Heart right ventricle (tissue), 16 donors: ENCODE measurements at regions not wholly inside any gene's neighbourhood (a gene's known extent, or its start where the extent isn't known, plus 50 kb on each side); places are given as distances from the start of the nearest gene placed in this dataset.

Experiments used
- ATAC-seq, 8 donors: fragments of 200-7000 bp; cut with Tn5 transposase; one replicate each; pipeline ENCODE4 v1.9.1; 2020; ENCODE audit warnings: mild to moderate bottlenecking in 8 of 8, moderate library complexity in 8 of 8, moderate number of reproducible peaks in 1 of 8
- DNase-seq, 2 donors: peaks; one replicate each; pipeline ENCODE4 v3.0.0-alpha.2; 2020
- H3K27ac ChIP-seq, 10 donors: fragments of 200-600 bp; sonication (generic) in 2 of 10; one replicate each; pipeline versions ENCODE4 v1.5.0 to v1.8.0; 2020 to 2022; ENCODE audit warnings: mild to moderate bottlenecking in 3 of 10
- H3K27me3 ChIP-seq, 7 donors: fragments of 200-600 bp; one replicate each; pipeline ENCODE4 v1.8.0; 2021 to 2022; ENCODE audit warnings: mild to moderate bottlenecking in 2 of 7
- H3K36me3 ChIP-seq, 9 donors: fragments of 200-600 bp; sonication (generic) in 1 of 9; one replicate each; pipeline versions ENCODE4 v1.5.0 to v1.8.0; 2020 to 2022; ENCODE audit warnings: mild to moderate bottlenecking in 2 of 9
- H3K4me1 ChIP-seq, 9 donors: fragments of 200-600 bp; sonication (generic) in 1 of 9; one replicate each; pipeline versions ENCODE4 v1.5.0 to v1.8.0; 2020 to 2022; ENCODE audit warnings: mild to moderate bottlenecking in 4 of 9
- H3K4me3 ChIP-seq, 10 donors: fragments of 200-600 bp; sonication (generic) in 2 of 10; one replicate each; pipeline versions ENCODE4 v1.5.0 to v1.8.0; 2020 to 2022; ENCODE audit warnings: mild to moderate bottlenecking in 7 of 10, moderate library complexity in 2 of 10
- H3K9me3 ChIP-seq, 11 donors: fragments of 200-600 bp in 10 of 11; sonication (generic) in 2 of 11; one replicate each; pipeline versions ENCODE4 v1.5.0 to v1.8.0; 2013 to 2022; ENCODE audit warnings: mild to moderate bottlenecking in 2 of 11, control low read depth in 1 of 11, moderate library complexity in 1 of 11
- CTCF ChIP-seq, 9 donors: fragments of 200-600 bp; sonication (generic) in 2 of 9; IDR thresholded peaks; one replicate each; pipeline versions ENCODE4 v1.5.0 to v1.8.0; 2021 to 2022; ENCODE audit warnings: antibody characterized with exemption in 9 of 9, mild to moderate bottlenecking in 5 of 9, moderate library complexity in 1 of 9
- WGBS, 2 donors: extraction: QIAGEN DNeasy Blood & Tissue Kit; methylation state at CpG; one replicate each; pipeline ENCODE4 v1.1.7; 2013; ENCODE audit warnings: inconsistent platforms in 1 of 2; 5-methylcytosine and 5-hydroxymethylcytosine counted together
- intact Hi-C, 10 donors: fragments of 100-400 bp; cut with DNase I; formaldehyde crosslinking; loops; one replicate each; pipeline versions ENCODE4 v1.11.1 to v1.14.2; 2022
- donor health status: Arrhythmogenic right ventricular cardiomyopathy.
- donor health status: ischemic (EF 13 %, LVEDD 7.1; RV severe dilation, severe dysfunction).
- donor health status: healthy with polysubstance abuse.
- donor health status: DM: no; HTN: yes; CAD: no.
- donor health status: DM: no; HTN: no; CAD: no.
- donor health status: ischemic (EF 25% LVEDD 6.9; RV normal size, moderate dysfunction).
- donor health status: ischemic (EF 25% LVEDD 5.7; RV mildly dilated, moderate dysfunction).
- donor health status: healthy.
- donor health status: DM: yes; HTN: yes; CAD: no.
- donor health status: Ischemic cardiomyopathy.
- donor health status: ischemic (EF 35%, LVEDD 5.7; RV mildly dilated, moderate dysfunction).
- donor health status: nonischemic (EF 11% LVEDD 7.7; RV severe dilation, severe dysfunction).
- donor health status: DM: yes; HTN: yes; CAD: no.
- donor health status: PGD.
- donor health status: ischemic (EF 29% LVEDD 5.4; RV normal size, mild dysfunction).
- donor health status: nonischemic (EF 23%, LVEDD 6.1; RV moderate dilation, normal function).

GRCh38 chr10:8136736-8137135 is 82.2 kb downstream of the GATA3 start:
- 76 to 79% methylated on average over 2 of the region's 2 CpGs for WGBS, 2 donors
- Histone ChIP-seq H3K27ac (no peak overlapping the region), H3K36me3 (no peaks in the 10 kb centered on the region)

GRCh38 chr10:8137272-8137681 is 82.8 kb downstream of the GATA3 start:
- Histone ChIP-seq H3K4me1 (no peaks in the 10 kb centered on the region), H3K4me3 (no peak overlapping the region), H3K36me3 (no peaks in the 10 kb centered on the region), H3K9me3 (no peaks in the 10 kb centered on the region), H3K27me3 (peaks cover 0 to 13% (median 0%) of the 10 kb centered on the region in 7 donors), H3K27ac (no peak overlapping the region)
- intact Hi-C loops, result no loop called here
- no peak for TF ChIP-seq CTCF (IDR thresholded peaks at IDR 0.05)
- DNase-seq, result no peak
- 87 to 91% methylated on average over 6 of the region's 6 CpGs for whole genome bisulfite sequencing, 2 donors
- ATAC-seq, result no peak

More at GRCh38 chr10:8136736-8137135, 82.2 kb downstream of the GATA3 start:
- no peak for TF ChIP-seq CTCF (IDR thresholded peaks at IDR 0.05)
- DNase-seq (no peak), ATAC-seq (no peak)
- peaks cover 0 to 17% (median under 1%) of the 10 kb centered on the region in 7 donors for H3K27me3 ChIP-seq
- no peaks in the 10 kb centered on the region for H3K4me1 ChIP-seq
- H3K4me3 ChIP-seq, result no peak overlapping the region
- intact Hi-C loops, result no loop called here
- no peaks in the 10 kb centered on the region for H3K9me3 ChIP-seq

GRCh38 chr10:8137726-8138125 is 83.2 kb downstream of the GATA3 start:
- H3K9me3 ChIP-seq, result no peaks in the 10 kb centered on the region
- no peak for ATAC-seq
- H3K4me1 ChIP-seq, result no peaks in the 10 kb centered on the region
- no peaks in the 10 kb centered on the region for H3K36me3 ChIP-seq
- H3K27me3 ChIP-seq, result peaks cover 0 to 17% (median 0%) of the 10 kb centered on the region in 7 donors
- 76 to 82% methylated on average over 6 of the region's 6 CpGs for WGBS, 2 donors
- DNase-seq, result no peak
- H3K4me3 ChIP-seq, result no peak overlapping the region
- intact Hi-C loops, result no loop called here
- no peak overlapping the region for H3K27ac ChIP-seq
- TF ChIP-seq CTCF (IDR thresholded peaks at IDR 0.05), result no peak

- no peak for ATAC-seq
- H3K4me3 ChIP-seq, result no peak overlapping the region
- no peaks in the 10 kb centered on the region for H3K4me1 ChIP-seq
- WGBS, 2 donors, result 89 to 91% methylated on average over 3 of the region's 3 CpGs
- H3K9me3 ChIP-seq, result no peaks in the 10 kb centered on the region
- H3K27me3 ChIP-seq, result peaks cover 0 to 11% (median 0%) of the 10 kb centered on the region in 7 donors
- H3K36me3 ChIP-seq, result no peaks in the 10 kb centered on the region
- no peak overlapping the region for H3K27ac ChIP-seq
- TF ChIP-seq CTCF (IDR thresholded peaks at IDR 0.05), result no peak
- intact Hi-C loops, result no loop called here
- DNase-seq, result no peak
Measured at GRCh38 chr10:8138471-8138870, 84.0 kb downstream of the GATA3 start.
